ENCODE measurements at regions not wholly inside any gene's neighbourhood (a gene's known extent, or its start where the extent isn't known, plus 50 kb on each side); places are given as distances from the start of the nearest gene placed in this dataset.

GRCh38 chr11:91730057-91730456 lies 494.6 kb upstream of the FAT3 start:
- TF ChIP-seq CTCF (conservative IDR thresholded peaks at IDR 0.05; ENCODE audit: low read depth, low read length): no peak
- peak; percentile 7 for DNase-seq (ENCODE audit: low read depth)
- H3K4me3 ChIP-seq (ENCODE audit: low read depth, low read length): no peak overlapping the region

GRCh38 chr11:91717169-91717568 lies 507.4 kb upstream of the FAT3 start:
- no peak for TF ChIP-seq CTCF (conservative IDR thresholded peaks at IDR 0.05; ENCODE audit: low read depth, low read length)
- DNase-seq (ENCODE audit: low read depth): no peak

GRCh38 chr11:91707652-91708482 lies 516.8 kb upstream of the FAT3 start:
- no peak overlapping the region for H3K4me3 ChIP-seq (ENCODE audit: low read depth, low read length)
- TF ChIP-seq CTCF (conservative IDR thresholded peaks at IDR 0.05; ENCODE audit: low read depth, low read length): no peak
- DNase-seq (ENCODE audit: low read depth): no peak

More at GRCh38 chr11:91717169-91717568, 507.4 kb upstream of the FAT3 start:
- no peak overlapping the region for H3K4me3 ChIP-seq (ENCODE audit: low read depth, low read length)

GRCh38 chr11:91703042-91703441 lies 521.6 kb upstream of the FAT3 start:
- H3K4me3 ChIP-seq (ENCODE audit: low read depth, low read length): no peak overlapping the region
- no peak for DNase-seq (ENCODE audit: low read depth)
- TF ChIP-seq CTCF (conservative IDR thresholded peaks at IDR 0.05; ENCODE audit: low read depth, low read length): no peak

- no peak for TF ChIP-seq CTCF (conservative IDR thresholded peaks at IDR 0.05; ENCODE audit: low read depth, low read length)
- DNase-seq (ENCODE audit: low read depth): no peak
- H3K4me3 ChIP-seq (ENCODE audit: low read depth, low read length): no peak overlapping the region
Observed at GRCh38 chr11:91700854-91701253, 523.8 kb upstream of the FAT3 start.

GRCh38 chr11:91698845-91699244 lies 525.8 kb upstream of the FAT3 start:
- TF ChIP-seq CTCF (conservative IDR thresholded peaks at IDR 0.05; ENCODE audit: low read depth, low read length): no peak
- DNase-seq (ENCODE audit: low read depth): no peak
- no peak overlapping the region for H3K4me3 ChIP-seq (ENCODE audit: low read depth, low read length)

GRCh38 chr11:91694331-91694730 lies 530.3 kb upstream of the FAT3 start:
- no peak for DNase-seq (ENCODE audit: low read depth)
- no peak for TF ChIP-seq CTCF (conservative IDR thresholded peaks at IDR 0.05; ENCODE audit: low read depth, low read length)
- no peak overlapping the region for H3K4me3 ChIP-seq (ENCODE audit: low read depth, low read length)
